ENCODE measurements at regions not wholly inside any gene's neighbourhood (a gene's known extent, or its start where the extent isn't known, plus 50 kb on each side); places are given as distances from the start of the nearest gene placed in this dataset.

DNA sequence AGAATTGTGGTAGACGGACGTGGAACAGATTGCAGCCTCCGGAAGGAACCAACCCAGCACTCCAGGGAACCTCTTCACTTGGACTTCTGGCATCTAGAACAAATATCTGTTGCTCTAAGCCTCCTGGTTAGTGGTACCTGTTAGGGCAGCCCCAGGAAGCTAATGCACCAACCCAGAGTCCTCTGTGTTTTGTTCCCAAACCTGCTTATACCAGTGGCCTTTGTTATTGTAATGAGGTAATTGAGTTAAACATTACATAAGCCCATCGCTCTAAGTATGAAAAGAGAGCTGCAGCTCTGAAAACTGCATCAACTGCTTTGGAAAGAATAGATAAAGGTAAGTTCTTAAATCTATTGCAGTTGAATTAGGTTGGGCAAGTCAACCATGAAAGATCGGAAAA is 516.7 kb downstream of the NPHP4 start:
- no peak for DNase-seq (ENCODE audit: low read depth, low spot score)

DNA sequence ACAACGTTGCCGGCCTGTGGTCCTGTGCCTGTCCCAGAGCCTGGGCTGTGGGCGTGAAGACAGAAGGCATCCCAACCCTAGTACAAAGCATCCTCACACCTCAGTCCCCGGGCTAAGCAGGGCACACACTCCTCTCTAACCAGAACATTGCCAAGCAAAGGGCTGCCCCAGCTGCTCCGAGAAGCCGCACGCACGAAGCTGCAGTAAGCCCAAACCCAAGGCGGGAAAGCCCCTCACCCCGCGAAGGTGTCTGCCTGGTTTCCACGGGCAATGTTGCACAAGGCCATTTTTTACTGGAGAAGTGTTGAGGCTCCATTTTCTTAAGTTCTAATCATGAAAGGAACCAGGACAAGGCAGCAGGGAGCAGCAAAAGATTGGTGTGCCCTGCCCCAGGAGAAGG is 519.0 kb downstream of the NPHP4 start:
- no peak for DNase-seq (ENCODE audit: low read depth, low spot score)

DNA sequence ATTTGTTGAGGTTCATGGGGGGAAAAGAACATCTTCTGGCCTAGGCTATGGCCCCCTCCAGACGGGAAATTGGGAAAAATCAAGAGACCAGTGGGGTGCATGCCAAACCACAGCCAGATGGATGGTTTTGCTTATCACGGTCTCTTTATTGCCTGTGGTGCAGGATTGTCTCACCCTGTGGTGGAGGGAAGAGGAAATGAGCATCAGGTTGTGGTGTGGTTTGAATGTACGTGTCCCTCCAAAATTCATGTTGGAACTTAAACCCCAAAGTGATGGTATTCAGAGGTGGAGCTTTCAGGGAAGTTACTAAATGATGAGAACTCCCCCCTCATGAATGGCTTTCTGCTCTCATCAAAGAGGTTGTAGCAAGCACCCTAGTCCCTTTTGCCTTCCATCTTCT is 525.7 kb downstream of the NPHP4 start:
- no peak for DNase-seq (ENCODE audit: low read depth, low spot score)

DNA sequence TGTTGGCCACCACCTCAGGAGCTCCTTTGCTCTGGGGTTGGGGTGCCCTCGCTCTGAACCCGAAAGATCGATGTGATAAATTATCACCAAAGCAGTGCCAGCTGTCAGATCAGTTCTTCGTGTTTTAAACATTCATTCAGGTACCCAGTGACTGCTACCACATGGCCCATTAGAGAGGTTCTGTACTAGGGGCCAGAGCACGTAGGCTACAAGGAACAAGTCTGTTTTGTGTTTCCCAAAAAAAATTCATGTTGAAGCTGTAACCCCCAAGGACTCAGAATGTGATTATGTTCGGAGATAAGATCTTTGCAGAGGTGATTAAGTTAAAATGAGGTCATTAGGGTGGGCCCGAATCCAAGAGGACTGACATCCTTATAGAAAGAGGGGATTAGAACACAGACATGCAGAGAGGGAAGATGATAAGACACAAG is 526.9 kb downstream of the NPHP4 start:
- DNase-seq (ENCODE audit: low read depth, low spot score), result no peak

DNA sequence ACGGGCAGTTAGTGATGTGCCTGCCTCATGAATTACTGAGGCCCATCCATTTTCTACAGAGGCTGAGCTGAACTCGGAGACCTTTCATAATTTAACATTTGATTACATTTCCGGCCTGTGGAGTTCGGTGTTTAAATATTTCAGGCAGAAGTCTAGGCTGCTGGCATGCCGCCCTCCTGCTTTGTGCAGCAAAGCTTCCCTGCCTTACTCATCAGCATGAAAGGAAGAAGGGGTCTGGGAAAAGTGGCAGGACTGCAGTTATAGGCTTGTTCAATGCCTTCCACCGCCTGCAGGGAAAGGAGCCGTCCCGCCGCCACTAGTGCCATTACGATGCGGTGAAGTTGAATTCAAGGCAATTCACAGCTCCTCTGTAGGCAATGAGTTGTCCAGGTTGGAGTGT is 527.9 kb downstream of the NPHP4 start:
- DNase-seq (ENCODE audit: low read depth, low spot score), result no peak

DNA sequence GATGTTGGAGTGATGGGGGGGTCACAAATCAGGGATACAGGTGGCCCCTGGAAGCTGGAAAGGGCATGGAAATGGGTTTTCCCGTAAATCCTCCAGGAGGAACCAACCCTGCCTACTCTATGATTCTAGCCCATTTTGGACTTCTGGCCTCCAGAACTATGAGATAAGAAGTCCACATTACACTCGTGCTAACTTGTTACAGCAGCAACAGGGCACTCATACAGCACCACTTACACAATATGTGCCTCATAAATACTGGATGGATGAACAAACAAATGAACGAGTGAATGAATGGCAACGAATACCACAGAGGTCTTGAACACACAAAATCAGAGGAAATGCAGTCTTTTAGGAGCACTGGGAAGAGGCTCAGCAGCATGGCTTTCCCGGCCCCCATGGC is 531.3 kb downstream of the NPHP4 start:
- DNase-seq (ENCODE audit: low read depth, low spot score), result no peak

DNA sequence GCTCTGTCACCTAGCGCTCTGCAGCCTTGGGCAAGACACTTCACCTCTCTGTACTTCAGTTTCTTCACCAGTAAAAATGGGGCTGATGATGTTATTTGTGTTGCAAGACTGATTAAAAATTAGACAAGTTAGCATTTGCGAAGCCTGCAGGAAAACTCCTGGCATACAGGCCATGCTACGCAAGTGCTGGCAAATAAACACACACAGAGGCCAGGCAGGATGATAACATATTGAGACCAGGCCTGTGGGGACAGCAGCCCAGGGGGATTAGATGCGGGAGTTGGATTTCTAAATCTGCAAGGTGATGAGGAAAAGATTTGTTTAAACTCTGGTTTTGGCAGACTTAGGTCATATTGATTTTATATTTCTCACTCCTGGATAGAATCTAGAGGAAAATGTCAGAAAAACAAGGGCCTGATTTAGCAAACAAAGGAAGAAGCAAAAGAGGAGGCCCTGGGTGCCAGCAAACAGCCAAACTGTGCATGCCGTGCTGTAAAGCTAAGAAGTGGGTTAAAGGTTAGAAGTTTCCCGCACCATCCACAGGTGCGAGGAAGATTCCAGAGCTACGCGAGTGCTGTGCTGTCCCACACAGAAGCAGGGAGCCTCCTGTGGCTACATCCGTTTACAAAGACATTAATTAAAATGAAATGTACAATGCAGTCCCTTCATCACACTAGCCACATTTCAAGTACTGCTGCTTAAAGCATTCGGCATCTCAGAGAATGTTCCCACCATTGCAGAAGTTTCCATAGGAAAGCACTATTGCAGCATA is 532.2 kb downstream of the NPHP4 start:
- DNase-seq (ENCODE audit: low read depth, low spot score), result no peak

DNA sequence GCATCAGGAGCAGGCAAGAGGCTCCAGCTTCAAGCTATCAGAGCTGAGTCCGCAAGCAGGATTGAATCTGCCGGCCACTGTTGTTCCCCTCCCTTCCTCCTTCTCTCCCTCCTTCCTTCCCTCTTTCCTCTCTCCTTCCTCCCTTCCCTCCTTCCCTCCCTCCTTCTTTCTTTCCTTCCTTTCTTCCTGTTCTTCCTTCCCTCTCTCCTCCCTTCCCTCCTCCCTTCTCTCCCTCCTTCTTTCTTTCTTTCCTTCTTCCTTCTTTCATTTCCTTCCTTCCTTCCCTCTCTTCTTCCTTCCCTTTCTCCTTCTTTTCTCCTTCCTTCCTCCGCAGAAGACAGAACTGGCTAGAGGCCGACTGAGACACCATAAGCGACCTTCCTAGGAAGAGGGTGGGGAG is 534.0 kb downstream of the NPHP4 start:
- no peak for DNase-seq (ENCODE audit: low read depth, low spot score)

DNA sequence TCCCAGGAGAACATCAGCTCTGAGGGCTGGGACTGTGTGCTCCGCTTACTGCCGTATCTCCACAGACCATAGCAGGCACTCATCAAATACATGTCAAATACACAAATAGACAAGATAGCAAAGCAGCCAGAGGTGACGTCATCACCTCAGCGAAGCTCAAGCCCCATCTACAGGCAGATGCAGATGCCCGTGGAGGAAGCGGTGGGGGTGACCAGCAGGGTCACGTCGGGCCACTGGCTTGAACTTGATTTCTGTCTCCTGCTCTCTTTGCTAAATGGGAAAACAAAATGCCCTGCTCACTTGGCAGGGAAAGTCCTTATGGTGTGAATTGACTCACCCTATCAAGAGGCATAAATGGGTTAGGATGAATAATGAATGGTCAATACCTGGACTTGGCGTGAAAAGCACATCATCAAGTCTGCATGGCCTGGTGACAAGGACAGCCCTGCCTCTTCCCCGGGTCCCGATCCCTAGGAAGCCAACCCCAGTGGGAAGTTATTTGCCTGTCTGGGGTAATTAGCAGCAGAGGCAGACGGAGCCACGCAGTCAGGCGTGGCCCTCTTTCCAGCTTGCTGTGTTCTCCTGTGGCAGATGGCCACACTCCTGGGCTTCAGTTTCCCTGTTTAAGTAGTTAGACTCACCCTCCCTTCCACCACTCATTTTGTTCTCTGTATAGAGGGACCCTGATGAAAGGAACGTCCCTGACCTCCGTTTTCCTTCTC is 536.0 kb downstream of the NPHP4 start:
- no peak for DNase-seq (ENCODE audit: low read depth, low spot score)

DNA sequence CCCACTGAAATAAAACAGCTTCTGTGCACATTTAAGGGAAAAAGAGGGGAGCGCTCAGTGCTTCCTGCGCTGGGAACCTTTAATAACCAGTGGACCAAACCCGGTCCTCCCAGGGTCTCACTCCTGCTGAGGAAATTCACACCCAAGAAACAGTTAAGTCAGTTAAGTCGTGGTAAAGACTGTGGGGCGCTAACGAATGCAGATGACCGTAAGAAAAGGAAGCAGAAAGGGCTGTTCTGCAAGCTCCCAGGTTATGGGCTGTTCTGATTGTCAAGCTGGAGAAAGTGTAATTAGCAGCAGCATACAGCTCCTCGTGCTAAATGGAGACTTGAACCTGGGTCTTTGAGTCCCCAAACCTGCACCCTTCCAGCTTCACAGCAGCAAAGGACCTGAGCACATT is 536.6 kb downstream of the NPHP4 start:
- no peak for DNase-seq (ENCODE audit: low read depth, low spot score)

DNA sequence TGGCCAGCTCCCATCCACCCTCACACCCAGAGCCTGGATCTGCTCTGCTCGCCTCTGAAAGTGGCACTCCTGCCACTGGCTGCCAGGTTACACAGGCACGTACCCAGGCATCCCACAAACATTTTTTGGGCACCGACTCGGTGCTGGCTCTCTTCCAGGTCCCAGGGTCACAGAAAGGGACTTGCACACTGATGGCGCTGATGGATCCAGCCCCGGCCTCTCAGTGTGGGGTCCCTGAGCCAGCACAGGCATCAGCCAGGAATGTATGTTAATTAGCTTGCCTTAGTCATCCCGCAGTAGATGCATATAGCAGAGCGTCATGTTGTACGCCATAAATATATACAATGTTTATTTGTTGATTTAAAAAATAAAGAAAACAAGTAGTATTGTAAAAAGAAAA is 537.2 kb downstream of the NPHP4 start:
- no peak for DNase-seq (ENCODE audit: low read depth, low spot score)

DNA sequence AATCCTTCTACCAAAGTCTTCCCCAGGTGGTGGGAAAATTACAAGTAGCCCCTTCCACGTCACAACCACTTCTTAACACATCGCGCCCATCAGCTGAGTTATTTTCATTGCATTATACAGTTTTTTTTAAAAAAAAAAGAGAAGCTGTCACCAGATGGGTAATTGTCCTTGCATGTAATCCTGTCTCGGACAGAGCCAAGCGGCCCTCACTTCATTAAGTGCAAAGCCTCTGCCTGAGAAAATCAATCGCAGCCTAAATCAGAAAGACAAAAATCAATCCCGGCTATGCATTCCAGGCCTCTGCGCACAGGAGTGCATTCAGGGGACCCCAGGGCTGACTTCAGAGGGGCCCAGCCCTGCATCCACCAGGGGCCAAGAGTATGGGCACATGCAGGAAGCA is 538.9 kb downstream of the NPHP4 start:
- DNase-seq (ENCODE audit: low read depth, low spot score), result no peak

DNA sequence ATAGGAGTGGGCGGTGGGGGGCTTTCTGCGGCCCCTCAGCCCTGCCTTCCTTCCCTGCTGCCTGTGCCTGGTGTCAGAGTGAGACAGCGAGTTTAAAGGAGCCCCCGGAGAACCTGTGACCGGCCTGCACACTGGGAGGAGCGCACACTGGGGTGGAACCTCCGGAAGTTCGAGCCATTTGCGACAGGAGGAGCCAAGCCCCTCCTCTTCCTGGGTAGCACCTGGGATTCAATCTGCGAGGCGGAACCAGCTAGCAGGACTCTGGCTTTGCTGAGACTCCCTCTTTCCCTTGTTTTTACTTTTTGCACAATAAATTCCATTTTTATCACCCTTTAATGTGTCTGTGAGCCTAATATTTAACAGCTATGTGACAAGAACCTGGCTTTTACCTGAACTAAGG is 540.6 kb downstream of the NPHP4 start:
- no peak for DNase-seq (ENCODE audit: low read depth, low spot score)

DNA sequence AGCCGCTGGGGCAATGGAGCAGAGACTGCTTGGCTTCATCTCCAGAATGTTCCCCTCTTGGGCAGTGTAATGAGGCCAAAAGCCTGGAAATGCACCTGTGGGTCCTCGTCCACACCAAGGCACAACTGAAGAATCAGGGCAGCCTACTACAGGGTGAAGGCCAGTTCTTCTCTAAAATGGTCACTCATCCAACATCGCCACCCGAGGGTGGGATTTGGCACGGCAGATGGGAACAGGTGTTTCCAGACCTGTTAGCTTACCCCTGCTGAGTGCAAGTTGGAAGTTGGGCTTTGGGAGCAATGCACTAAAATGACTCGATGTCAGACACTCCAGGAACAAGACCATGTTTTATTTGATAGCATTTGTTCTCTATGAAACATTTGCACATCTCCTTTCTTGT is 543.7 kb downstream of the NPHP4 start:
- DNase-seq (ENCODE audit: low read depth, low spot score), result no peak

DNA sequence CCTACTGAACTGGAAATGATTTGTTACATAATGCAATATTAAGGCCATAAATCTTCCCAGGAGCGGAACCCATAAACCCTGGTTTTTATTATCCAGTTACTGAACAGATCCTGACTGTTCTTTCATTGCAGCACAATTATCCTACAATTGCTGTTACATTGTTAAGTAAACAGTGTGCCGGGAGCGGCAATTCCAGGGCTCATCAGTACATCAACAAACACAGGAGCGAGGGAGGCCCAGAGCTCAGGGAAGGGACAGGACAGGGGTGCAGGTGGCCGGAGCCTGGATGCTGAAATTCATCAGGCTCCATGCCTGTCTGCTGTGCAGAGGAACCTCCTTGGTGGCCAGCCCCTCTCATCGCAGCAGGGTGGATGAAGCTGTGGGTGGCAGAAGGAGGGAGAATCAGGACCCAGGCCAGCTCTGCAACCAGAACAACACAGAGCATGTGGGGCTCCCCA is 544.7 kb downstream of the NPHP4 start:
- DNase-seq (ENCODE audit: low read depth, low spot score), result no peak

DNA sequence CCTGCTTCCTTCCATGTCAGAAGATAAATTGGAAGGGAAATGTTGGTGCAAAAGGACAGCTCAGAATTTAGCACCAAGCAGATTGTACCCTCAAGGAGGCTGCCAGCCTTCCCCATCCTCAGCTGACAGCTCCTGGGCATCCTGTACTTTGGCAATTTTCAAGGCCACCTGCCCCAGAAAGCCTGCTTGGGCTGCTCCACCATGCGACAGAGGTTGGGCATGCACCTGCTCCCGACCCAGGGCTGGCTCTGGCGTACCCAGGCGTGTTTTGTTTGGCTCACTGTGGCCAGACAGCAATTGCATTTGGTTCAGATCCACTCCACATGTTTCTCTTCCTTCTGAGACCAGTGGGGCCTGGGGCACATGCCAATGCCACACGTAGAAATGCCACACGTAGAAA is 547.8 kb downstream of the NPHP4 start:
- DNase-seq (ENCODE audit: low read depth, low spot score), result no peak

DNA sequence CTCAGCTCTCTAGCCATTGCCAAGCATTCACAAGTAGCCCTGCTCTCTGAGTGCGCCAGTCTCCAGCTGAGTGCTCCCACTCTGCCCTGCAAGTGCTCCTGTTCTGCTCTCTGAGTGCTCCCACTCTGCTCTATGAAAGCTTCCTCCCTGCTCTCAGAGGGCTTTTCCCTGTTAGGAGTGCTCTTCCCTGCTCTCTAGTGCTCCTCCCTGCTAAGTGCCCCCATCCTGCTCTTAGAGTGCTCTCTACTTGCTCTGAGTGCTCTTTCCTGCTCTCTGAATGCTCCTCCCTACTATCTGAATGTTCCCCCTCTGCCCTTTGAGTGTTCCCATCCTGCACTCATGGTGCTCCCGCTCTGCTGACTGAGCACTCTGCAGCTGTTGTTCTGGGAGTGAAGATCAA is 555.4 kb downstream of the NPHP4 start:
- DNase-seq (ENCODE audit: low read depth, low spot score), result no peak

DNA sequence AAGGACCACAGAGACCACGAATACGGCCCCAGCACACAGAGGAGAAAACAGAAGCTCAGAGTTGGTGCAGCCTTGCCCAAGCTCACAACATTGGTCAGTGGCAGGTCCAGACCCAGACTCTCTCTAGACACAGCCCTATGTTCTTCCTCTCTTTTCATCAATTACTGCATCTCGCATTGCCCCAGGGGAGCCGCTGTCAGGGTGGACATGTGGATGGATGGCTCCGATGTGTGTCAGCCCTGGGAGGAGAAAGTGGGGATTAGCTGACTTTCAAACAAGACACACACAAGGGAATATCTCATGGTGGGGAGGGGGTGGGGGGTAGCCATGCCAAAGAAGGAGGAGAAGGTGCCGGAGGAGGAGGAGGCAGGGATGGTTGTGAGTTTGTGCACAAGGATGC is 556.8 kb downstream of the NPHP4 start:
- no peak for DNase-seq (ENCODE audit: low read depth, low spot score)

DNA sequence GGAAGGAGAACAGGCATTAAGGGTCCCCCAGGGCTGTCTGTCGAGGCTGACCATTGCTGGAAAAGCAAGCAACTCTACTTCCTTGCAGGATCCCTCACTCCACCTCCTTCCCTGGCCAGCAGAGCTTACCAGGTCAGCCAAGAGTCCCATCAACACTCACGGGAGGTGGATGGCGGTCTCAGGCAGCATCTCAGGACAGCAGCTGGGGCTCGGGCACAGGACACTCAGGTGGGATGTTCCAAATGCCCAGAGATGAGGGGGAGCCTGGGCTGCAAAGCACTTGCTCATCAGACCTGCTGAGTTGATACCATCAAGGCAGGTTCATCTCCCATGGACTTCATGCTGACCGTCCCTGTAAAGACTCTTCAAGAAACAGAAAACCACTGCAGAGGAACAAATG is 559.8 kb downstream of the NPHP4 start:
- no peak for DNase-seq (ENCODE audit: low read depth, low spot score)

DNA sequence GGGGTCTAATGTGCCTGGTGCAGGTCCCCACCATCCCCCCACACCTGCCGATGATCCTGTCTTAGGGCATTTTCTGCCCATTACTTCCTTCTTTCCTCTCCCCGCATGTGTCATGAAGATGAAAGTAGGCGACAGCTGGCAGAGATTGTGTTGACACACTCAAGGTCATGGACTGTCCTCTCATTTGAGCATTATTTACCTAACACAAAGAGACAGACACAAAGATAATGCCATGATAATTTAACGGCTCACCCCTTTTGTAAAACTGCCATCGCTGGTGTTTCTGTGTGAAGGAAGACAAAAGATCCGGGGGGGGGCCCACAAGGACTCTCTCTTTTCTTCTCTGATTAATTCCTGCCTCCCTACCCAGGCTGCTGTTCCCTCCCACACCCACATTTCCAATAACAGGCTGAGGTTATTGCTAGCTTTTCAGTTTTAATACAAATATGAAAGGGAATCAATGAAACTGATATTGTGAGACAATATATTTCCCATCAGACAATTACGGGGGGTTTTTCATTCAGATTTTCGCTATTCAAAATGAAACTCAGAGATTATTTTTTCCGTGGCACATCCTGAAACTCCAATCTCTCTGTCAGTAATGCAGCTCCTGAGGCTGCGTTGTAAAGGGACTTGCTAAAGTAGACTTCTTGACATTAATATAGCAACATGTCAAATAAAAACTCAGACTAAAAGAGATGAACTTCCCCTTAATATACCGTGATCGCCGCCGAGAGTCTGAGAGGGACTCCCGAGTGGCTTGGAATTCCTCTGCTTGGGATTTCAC is 561.1 kb downstream of the NPHP4 start:
- DNase-seq (ENCODE audit: low read depth, low spot score), result no peak

DNA sequence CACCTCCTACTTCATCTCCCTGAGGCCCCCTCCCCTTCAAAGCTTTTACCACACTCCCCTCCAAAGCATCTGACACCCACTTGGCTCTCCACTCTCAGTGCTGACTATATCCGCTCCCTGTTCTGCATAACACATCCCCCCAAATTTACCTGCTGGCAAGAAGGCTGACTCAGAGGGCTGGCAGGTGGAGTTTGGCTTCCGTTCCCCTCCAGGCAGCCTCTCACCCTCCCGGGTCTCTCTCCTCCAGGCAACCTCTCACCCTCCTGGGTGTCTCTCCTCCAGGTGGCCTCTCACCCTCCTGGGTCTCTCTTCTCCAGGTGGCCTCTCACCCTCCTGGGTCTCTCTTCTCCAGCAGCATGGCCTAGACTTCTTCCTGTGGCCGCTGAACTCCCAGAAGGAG is 562.1 kb downstream of the NPHP4 start:
- DNase-seq (ENCODE audit: low read depth, low spot score), result no peak

DNA sequence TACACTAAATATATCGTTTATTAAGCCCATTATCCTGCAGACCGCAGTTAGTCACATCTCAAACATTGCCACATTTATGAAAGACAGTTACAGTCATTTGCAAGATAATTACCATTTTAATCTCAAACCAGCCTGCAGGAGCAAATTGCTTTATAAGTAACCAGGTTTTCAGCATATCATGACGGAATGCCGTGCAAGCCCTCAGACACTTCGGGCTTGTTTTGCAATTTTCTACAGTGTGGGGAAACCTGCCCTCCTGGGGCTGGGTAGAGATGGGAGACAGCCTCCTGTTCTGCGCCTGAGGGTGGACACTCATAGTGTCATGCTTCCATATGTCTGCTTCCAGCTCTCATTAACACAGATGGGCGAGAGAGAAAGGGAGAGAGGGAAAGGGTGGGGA is 563.9 kb downstream of the NPHP4 start:
- no peak for DNase-seq (ENCODE audit: low read depth, low spot score)
